ENCODE measurements at regions not wholly inside any gene's neighbourhood (a gene's known extent, or its start where the extent isn't known, plus 50 kb on each side); places are given as distances from the start of the nearest gene placed in this dataset.

- no peak overlapping the region for H3K4me3 Mint-ChIP-seq
- H3K9me3 Mint-ChIP-seq, result peaks cover 3% of the 10 kb centered on the region
- H3K27me3 Mint-ChIP-seq (ENCODE audit: low read depth), result no peaks in the 10 kb centered on the region
- H3K27ac Mint-ChIP-seq, result no peak overlapping the region
- no peaks in the 10 kb centered on the region for H3K4me1 Mint-ChIP-seq
- no peaks in the 10 kb centered on the region for H3K36me3 Mint-ChIP-seq (ENCODE audit: low read depth)
- TF ChIP-seq CTCF (IDR thresholded peaks at IDR 0.05; ENCODE audit: unreplicated experiment in 3 of 3), result no peak
Measured at GRCh38 chr16:64380751-64381150, 741.1 kb downstream of the CDH11 start.

- no peaks in the 10 kb centered on the region for H3K36me3 Mint-ChIP-seq (ENCODE audit: low read depth)
Measured at GRCh38 chr16:64375391-64375980, 746.4 kb downstream of the CDH11 start.

DNA sequence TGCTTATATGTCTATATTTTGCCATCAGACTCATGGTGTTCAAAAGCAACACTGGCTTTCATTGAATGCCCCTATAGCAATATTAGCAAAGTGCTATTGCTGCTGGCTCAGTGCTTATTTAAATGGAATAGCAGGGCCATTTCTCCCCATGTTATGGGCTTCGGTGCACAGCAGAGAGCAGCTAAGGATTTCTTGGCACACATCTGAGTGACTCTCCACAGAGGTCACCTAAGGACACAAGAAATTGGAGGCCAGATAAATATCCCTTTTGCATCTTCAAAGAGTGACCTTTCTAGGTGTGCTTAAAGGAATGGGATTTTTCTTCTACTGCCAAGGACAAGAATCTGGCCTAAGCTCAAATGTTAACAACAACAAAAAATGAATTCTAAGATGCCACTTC is 751.8 kb downstream of the CDH11 start:
- Mint-ChIP-seq H3K27me3 (ENCODE audit: low read depth) (no peaks in the 10 kb centered on the region), H3K4me1 (peaks cover 4% of the 10 kb centered on the region), H3K4me3 (no peak overlapping the region), H3K36me3 (ENCODE audit: low read depth) (no peaks in the 10 kb centered on the region), H3K9me3 (no peaks in the 10 kb centered on the region), H3K27ac (no peak overlapping the region)
- TF ChIP-seq CTCF (IDR thresholded peaks at IDR 0.05; ENCODE audit: unreplicated experiment in 3 of 3), result no peak

More at GRCh38 chr16:64375391-64375980, 746.4 kb downstream of the CDH11 start:
- Mint-ChIP-seq H3K9me3 (no peaks in the 10 kb centered on the region), H3K27me3 (ENCODE audit: low read depth) (no peaks in the 10 kb centered on the region), H3K27ac (no peak overlapping the region), H3K4me1 (no peaks in the 10 kb centered on the region), H3K4me3 (no peak overlapping the region)
- TF ChIP-seq CTCF (IDR thresholded peaks at IDR 0.05; ENCODE audit: unreplicated experiment in 3 of 3), result no peak

- Mint-ChIP-seq H3K4me3 (no peak overlapping the region), H3K27ac (peak overlapping the region in 1 of 3 experiments; percentile 25), H3K9me3 (no peaks in the 10 kb centered on the region), H3K4me1 (peaks cover 28% of the 10 kb centered on the region), H3K36me3 (ENCODE audit: low read depth) (no peaks in the 10 kb centered on the region), H3K27me3 (ENCODE audit: low read depth) (no peaks in the 10 kb centered on the region)
- no peak for TF ChIP-seq CTCF (IDR thresholded peaks at IDR 0.05; ENCODE audit: unreplicated experiment in 3 of 3)
Measured at GRCh38 chr16:64365448-64365931, 756.4 kb downstream of the CDH11 start.

- H3K9me3 Mint-ChIP-seq, result no peaks in the 10 kb centered on the region
- H3K27me3 Mint-ChIP-seq (ENCODE audit: low read depth), result no peaks in the 10 kb centered on the region
- no peak overlapping the region for H3K4me3 Mint-ChIP-seq
- no peak overlapping the region for H3K27ac Mint-ChIP-seq
- no peak for TF ChIP-seq CTCF (IDR thresholded peaks at IDR 0.05; ENCODE audit: unreplicated experiment in 3 of 3)
- peaks cover 28% of the 10 kb centered on the region for H3K4me1 Mint-ChIP-seq
- H3K36me3 Mint-ChIP-seq (ENCODE audit: low read depth), result no peaks in the 10 kb centered on the region
Measured at GRCh38 chr16:64364894-64365293, 757.0 kb downstream of the CDH11 start.

DNA sequence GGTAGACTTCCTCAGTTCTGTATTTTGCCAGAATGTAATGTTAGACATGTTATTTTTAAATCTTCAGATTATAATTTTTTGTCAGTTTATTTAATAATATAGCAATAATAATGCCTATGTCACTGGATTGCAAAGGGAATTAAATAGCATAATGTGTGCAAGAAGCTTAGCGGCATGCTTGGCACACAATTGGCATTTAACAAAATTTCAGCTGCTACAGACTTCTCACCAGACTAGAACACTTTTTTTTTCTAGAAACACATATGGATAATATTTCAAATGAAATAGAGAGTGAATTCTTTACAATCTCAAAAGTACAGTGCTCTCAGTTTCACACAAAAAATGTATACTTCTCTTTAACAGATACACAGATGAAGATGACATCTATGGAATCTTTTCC is 757.4 kb downstream of the CDH11 start:
- Mint-ChIP-seq H3K36me3 (ENCODE audit: low read depth) (no peaks in the 10 kb centered on the region), H3K27ac (no peak overlapping the region), H3K9me3 (no peaks in the 10 kb centered on the region), H3K4me3 (no peak overlapping the region), H3K4me1 (peaks cover 28% of the 10 kb centered on the region), H3K27me3 (ENCODE audit: low read depth) (no peaks in the 10 kb centered on the region)
- no peak for TF ChIP-seq CTCF (IDR thresholded peaks at IDR 0.05; ENCODE audit: unreplicated experiment in 3 of 3)

Data from nephron (organoid).